ENCODE measurements at regions not wholly inside any gene's neighbourhood (a gene's known extent, or its start where the extent isn't known, plus 50 kb on each side); places are given as distances from the start of the nearest gene placed in this dataset.

DNA sequence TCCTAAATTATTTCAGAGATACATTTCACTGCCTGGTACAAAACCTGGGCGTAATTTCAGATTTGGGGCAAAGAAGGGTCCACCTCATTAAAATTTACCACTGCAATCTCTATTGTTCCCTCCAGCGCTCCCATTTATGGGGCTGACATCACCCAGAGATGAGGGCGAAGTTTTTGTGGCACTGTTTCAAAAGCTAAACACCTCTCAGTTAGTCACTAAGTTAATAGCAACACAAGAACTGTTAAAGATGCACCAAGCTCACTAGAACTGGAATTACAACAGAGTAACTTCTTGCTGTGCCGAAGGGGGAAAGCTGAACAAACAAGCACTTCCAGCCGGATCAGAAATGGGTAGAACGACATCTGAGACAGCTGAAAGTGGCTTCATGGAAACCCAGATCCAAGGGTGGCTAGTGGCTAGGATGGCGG lies 179.4 kb downstream of the GATA3 start:
- DNase-seq, result no peak

DNA sequence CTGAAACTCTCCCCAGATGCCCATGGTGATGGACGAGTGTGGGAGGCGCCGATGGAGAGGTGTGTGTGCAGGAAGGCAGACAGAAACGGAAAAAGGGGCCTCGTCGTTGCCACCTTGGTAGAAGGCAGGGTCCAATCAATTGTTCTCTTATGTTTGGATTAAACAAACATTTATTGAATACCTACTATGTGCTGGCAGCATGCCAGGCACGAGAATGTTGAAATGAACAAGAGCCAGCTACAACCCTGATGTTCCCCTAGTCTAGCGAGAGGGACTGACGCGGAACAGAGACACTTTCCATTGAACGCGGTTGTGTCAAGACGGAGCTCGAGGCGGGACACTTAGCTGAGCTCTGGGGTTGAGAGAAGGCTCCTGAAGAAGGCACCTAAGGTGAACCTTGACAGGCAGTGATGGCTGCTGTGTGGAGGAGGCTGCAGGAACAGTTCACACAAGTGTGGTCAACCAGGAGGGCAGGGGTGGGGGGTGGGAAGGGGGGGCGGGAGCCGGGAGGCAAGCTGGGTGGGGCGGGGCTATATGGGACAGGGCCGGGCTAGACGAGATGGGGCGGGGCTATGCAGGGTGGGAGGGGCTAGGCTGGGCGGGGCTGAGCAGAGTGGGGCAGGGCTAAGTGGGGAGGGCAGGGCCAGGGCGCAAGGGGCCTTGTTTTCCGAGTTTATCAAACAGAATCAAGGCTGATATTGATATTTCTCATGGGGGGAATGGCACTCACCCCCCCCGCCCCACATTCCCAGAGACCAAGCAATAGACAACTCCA lies 181.0 kb downstream of the GATA3 start:
- no peak for DNase-seq

DNA sequence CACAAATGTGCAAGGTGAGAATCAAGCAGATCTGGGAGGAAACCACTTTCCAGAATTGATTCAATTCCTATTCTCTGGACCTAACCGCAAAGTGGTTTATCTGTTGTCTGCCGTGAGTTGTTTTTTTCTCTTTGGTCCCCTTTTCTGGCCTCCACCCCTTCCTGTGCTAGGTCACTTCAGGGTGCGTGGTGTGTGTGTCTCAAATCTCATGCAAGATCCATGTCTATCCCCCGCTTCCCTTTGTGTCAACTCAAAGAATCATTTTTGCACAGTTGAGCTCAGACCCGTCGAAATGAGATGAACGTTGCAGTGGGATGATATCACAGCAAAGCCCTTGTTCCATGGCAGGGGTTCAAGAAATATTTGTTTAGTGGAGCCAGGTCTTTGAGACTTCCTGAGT lies 184.5 kb downstream of the GATA3 start:
- no peak for DNase-seq

DNA sequence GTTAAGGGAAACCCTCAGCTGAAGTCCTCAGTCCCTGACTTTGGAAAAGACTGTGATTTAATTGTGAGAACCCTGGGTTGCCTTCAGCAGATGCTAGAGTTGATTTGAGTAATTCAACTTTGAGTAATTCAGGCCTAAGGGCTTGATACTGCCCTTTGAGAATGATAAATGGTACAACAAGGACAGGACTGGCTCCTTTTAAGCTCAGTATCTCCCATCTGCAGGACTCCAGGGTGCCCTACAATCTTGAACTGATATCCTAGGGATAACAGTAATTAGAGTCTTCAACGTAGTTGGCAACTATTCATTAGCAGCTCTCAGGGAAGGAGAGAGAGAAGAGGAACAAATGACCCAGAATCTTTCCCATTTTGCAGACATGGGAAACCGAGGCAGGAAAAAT lies 186.4 kb downstream of the GATA3 start:
- no peak for DNase-seq

DNA sequence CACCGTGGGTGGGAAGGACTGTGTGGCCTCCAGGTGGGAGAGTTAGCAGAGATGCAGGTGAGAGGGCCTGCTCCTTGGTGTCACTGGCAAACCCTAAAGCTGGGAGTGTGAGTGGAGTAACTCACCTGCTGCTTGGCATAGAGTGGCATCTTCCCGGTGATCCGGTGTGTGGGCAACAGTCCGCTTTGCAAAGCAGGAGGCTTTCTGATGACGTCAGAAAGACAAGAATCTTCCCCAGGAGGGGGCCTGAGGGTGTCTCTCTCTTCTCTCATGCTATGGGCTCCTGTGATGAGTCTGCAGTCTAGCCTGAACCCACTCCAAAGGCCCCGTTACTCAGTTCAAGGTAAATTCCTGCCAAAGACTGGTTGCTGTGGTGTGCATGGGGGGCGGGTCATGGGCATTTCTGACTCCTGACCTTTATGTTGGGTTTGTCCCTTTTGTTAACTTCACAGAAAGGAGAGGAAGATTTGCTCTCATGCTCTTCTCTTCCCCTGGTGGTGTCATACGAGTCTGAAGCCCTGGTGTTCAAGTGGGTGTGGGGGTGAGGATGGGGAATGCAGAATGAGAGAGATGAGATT lies 187.9 kb downstream of the GATA3 start:
- no peak for DNase-seq

DNA sequence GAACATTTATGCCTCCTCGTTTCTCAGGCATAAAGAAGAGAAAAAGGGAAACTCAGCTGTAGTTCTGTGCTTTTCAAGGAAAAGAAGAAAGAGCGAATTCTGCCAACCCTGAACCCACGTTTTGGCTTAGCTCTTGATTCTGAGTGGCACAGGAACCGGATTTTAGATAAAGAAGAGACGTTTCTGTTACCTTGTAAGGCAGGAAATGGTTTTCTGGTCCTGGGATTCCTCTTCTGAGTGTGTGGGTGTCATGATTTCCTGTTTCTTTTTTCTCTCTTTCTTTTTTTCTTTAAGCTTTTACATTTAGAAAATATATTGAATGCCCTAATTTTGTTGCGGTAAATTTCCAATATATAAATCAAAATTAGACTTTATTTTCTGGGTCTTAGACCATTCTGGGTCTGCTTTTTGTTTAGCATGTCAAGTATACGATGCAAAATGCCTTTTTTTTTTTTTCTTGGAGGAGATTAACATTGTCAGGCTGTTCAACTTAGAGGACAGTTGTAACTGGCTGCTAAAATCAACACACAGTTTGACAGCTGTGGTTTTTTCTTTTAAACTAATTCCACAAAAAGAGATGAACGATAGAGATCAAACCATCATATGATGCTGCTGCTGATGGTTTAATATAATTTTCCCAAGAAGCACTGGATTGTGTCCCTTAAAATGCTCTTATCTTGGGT lies 190.8 kb downstream of the GATA3 start:
- no peak for DNase-seq

DNA sequence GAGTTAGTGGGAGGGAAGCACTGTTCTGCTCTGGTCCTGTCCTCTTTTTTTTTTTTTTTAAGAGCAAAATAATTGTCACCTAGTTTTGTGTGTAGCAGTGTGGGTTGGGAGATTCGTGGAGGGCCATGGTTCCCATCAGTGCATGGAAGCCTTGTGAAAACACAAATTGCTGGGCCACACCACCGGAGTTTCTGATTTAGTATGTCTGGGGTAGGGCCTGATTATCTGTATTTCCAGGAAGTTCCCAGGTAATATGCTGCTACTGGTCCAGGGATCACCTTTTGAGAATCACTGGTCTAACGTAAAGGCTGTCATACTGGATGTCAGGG lies 191.3 kb downstream of the GATA3 start:
- DNase-seq, result no peak

DNA sequence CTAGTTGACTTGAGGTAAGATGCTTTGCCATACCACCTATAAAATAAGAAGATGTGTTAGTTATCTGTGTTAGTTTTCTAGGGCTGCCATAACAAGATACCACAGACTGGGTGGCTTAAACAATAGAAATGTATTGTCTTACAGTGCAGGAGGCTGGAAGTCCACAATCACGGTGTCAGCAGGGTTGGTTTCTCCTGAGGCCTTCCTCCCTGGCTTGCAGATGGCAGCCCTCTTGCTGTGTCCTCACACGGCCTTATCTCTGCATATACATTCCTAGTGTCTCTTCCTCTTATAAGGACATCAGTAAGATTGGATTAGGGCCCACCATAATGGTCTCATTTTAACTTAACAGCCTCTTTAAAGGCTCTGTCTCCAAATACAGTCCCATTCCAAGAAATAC lies 192.1 kb downstream of the GATA3 start:
- no peak for DNase-seq

DNA sequence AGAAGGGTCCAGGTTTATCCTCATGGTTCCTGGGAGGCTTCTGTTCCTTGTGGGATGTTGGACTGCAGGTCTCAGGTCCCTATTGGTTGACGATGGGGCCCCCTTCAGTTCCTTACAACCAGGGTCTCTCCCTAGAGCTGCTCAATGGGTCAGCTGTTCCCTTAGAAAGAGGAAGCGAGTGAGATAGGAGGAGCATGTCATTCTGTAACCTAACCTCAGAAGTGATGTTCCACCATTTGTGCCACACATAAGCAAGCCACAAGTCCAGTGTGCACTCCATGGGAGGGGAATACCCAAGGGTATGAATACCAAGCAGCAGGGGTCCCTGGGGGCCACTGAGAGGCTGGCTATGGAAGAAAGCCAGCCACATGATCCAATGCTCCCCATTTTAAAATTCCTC lies 192.7 kb downstream of the GATA3 start:
- no peak for DNase-seq

DNA sequence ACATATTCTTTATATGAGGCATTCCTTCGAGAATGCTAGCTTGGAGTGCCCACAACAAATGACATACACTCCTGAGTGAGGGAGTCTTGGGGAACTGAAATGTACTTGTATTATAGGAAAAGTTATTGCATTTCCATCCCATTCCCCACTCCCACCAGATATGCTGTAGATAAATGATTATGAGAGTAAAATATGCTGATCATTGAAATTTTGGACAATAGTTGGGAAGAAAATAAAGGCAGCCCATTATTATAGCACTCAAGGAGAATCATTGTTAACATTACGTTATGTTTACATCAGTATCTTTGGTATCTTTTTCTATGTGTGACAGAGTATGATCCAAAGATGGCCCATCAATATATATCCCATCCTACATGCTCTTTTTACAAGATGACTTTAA lies 194.4 kb downstream of the GATA3 start:
- no peak for DNase-seq

DNA sequence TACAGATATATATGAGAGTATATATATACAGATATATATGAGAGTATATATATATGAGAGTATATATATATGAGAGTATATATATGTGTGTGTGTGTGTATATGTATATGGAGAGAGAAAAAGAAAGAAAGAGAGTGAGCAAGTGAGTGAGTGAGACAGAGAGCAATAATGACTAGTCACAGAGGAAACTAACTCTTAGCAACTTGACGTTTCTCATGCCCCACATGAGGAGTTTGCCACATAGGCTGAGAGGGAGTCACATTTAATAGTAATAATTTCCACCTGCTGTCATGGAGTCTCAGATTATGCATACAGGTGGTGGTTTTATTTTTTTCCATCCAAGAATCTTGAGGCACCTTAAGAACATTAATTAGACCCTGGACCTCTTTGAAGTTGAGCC lies 199.9 kb downstream of the GATA3 start:
- DNase-seq, result no peak

DNA sequence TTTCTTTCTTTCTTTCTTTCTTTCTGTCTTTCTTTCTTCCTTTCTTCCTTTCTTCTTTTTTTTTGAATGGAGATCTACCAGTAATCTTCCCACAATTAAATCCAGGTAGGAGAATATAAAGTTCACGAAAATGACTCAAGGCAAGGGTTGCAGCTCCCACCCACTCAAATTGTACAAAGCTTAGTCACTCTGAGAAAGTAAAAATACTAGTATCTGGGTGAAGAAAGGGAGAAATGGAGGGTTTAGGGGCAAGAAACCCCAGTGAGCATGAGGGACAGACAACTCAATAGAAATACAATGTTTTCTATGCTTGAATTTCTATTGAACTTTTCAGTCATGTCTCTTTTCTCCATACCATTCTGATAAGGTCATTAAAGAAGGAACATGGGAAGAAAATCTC lies 200.8 kb downstream of the GATA3 start:
- DNase-seq, result no peak

DNA sequence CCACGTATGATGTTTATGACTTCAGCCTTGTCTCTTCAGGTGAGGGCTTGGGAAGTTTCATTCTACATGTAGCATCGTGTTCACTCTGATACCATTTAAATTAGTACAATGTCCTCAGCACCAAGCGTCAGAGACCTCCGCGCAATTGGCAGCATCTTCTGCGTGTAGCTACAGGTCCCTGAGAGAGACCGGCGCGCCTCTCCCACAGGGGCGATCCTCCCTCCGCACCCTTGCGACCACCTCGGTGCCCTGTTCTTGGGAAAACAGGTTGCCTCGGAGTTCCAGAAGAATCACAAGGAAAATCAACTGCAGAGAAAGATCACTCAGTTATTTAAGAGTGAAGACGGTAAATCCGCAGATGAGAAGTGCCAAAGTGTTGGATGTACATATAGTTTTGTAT lies 206.2 kb downstream of the GATA3 start:
- DNase-seq, result no peak

DNA sequence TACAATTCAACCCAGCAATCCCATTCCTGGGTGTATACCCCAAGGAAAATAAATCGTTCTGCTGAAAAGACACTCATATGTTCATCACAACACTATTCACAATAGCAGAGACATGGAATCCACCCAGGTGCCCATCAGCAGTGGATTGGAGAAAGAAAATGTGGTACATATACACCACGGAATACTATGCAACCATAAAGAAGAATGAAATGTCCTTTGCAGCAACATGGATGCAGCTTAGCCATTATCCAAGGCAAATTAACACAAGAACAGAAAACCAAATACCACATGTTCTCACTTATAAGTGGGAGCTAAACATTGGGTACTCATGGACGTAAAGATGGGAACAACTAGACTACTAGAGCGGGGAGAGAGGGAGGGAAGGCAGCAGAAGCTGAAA lies 207.8 kb downstream of the GATA3 start:
- DNase-seq, result no peak

DNA sequence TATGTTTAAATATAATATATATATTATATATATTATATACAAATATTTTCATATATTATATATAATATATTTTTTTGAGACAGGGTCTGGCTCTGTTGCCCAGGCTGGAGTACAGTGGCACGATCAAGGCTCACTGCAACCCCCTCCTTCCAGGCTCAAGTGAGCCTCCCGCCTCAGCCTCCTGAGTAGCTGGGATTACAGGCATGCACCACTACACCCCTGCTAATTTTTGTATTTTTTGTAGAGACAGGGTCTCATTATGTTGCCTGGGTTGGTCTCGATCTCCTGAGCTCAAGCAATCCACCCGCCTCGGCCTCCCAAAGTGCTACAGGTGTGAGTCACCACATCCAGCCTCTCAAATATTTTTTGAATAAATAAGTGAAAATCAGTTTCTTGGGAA lies 215.5 kb downstream of the GATA3 start:
- no peak for DNase-seq

DNA sequence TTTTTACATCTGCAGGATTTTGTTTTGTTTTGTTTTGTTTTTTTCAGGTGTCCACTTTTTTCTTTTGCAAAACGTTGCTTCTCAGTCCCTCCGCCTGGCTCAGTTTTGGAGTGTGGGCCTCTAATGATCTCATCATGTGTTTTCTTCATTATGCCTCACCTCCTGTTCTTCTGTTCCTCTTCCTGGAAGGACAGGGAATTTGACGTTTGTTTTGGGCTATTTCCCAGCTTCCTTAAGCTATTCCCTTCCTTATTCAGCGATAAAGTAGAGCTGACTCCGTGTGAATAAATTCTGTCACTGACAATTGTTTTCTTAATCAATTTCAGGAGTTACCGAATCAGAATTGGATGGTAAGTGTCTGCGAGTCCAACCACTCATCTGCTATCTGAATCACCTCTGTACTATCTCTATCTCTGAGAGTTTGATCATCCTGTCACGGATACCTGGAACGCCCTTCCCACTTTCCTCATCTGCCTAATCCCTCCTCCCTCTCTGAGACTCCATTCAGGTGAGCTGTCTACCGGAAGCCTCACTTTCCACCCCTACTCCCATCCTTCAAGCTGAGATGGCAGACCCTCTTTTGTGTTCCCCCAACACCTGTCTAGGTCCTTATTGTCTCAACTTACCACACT lies 218.4 kb downstream of the GATA3 start:
- DNase-seq, result no peak

DNA sequence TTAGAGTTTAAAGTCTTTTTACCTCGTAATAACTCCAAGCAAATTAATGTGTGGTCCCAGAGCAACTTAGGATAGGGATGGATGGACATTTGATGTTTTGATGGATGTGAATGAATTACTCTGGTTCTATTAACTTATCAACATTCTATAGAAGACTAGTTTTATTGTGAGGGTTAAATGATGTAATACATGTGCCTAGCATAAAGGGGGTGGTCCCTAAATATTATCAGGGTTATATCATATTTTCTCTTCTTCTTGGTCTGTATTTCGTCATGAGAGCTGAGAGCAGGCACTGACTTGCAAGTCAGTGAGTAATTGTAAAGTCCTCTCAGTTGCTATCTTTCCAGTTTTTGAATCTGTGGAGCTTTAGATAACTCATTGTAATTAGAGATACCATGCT lies 219.3 kb downstream of the GATA3 start:
- no peak for DNase-seq

DNA sequence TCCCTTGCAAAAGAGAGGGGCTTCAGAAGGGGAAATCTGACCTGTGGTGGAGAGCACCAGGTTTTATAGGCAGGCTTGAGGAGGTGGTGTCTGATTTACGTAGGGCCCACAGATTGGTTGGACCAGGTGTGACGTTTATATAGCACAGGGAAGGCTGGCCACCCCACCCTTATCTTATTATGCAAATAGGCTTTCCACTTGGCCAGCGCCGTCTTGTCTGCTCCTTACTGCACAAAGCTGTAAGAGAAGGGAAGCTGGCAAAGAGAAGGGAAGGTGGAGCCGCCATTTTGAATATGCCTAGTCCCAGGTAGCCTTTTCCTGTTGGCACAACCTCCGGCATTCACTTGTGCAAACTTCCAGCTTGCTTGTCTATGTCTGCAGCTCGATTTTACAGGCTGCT lies 221.4 kb downstream of the GATA3 start:
- DNase-seq, result no peak

DNA sequence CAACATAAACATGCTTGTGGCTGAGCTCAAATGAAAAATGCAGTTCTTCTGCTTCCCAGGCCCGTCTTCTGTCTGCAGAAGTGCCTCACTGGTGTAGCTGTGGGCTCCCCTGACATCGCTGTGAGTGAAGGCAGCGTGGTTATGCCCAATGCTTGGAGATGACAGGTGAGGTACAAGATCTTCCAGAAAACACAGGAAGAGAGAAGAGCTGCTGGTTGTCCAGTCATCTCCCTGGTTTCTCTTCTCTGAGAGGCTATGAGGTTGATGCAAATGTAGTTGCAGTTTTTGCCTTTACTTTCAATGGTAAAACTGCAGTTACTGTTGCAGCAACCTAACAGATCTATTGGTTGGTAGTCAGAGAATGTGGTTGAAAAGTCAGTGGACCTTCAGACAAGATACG lies 223.6 kb downstream of the GATA3 start:
- DNase-seq, result no peak

DNA sequence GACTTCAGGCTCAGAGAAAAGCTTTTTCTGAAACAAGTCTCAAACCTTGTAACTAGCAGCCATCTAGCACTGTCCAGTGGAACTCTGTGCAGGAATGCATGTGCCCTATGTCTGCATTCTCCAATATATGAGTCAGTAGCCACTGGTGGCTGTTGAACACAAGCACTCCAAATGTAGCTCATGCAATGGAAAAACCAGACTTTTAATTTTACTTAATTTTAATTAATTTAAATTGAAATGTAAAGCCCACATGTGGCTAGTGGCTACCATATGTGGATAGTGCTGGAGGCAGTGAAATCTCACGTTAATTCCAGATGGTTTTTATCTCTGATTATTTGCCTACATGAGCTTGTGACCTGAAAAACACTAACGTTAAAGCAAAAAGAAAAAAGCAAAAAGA lies 225.1 kb downstream of the GATA3 start:
- DNase-seq, result no peak

DNA sequence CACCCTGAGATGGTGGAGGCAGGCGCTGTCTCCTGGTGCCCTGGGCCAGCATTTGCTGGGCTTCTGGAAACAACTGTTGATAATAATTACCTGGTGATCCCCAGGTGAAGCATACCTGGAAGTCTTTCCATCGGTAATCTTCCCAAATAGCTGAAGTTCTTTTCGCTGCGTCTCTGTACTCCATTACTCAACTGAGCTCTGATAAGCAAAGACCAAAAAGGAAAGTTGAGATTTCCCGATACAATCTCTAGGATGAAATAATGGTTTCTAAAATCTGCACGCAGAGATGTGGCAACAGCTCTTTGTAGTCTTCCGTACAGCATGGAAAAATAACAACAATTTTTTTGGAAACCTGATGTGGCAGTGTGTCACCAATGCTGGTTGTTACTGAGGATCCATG lies 226.5 kb downstream of the GATA3 start:
- no peak for DNase-seq

DNA sequence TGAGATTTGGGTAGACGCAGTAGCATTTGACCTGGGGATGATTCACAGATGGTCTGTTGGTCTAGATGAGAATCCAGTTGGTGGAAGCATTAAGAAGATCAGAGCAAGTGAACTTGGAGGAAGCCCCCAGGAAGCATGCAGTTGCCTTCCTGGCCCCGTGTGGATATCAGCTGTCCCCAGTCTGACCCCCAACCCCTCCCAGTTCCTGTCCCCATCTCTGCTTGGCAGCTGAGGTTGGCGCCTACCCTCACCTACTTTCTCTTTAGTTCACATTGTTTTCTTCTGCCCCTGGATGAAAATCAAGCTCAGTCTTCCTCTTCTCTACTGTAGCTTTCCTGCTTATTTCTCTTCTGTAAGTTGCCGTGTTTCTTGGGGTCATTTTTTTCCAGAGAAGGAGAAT lies 227.9 kb downstream of the GATA3 start:
- no peak for DNase-seq

DNA sequence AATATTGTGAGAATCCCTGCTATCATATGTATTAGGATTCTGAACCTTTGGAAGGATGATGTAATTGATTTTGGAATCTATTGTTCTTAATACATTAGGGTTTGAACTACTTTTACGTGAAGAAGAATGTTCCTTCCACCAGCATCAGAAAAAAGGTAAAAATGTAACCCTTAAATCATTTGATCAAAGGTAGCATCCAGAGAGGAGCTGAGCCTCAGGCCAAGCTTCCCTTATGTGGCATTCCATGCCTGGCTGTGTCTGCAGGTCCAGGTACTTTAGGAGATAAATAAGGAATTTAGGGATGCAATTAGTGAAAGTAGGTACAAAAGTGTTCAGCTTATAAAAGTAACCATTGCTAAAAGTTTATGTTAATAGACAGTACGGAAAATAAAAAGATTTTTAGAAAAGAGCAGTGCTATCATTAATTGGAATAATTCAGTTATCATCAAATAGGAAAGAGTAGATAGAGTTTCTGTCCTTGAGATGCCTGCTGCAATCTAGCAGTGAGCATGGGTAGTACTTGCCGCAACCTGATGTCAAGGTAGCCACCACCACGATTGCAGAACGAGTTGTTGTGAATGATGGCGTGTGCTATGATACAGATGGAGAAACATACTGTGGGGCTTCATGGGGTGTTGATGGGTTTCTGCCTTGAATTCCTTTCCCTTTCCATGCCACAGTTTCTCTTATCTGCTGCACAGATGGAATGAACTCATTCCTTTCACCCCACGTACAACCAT lies 228.8 kb downstream of the GATA3 start:
- DNase-seq, result no peak

DNA sequence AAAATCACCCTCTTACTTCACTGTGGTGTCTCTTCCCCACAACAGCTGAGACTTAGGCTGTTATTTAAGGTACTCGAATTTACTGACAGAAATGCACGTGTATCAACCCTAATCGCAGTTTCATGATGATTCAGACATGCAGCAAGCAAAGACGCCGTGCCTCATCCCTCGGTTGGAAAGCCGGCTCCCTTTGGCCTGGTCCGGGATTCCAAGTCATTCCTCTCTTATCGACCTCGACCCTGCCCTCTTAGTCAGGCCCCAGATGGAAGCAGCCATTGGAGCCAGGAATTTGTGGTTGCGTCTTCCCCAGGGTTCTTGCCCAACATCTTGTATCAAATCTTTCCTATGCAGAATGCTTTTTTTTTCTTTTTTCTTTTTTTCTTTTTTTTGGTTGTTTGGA lies 229.5 kb downstream of the GATA3 start:
- no peak for DNase-seq

Data from hematopoietic multipotent progenitor cell treated with erythropoietin and hydrocortisone succinate and interleukin-3 and kit ligand, for 8 days (in vitro differentiated cells).